ENCODE measurements at regions not wholly inside any gene's neighbourhood (a gene's known extent, or its start where the extent isn't known, plus 50 kb on each side); places are given as distances from the start of the nearest gene placed in this dataset.

GRCh38 chr22:48035897-48036296 is 1273.4 kb downstream of the TBC1D22A start:
- TF ChIP-seq CTCF (conservative IDR thresholded peaks at IDR 0.05; ENCODE audit: low read length), result no peak
- TF ChIP-seq EZH2phosphoT487 (IDR thresholded peaks at IDR 0.05; ENCODE audit: borderline replicate concordance), result no peak
